HUES48 (cell line): ENCODE measurements at regions not wholly inside any gene's neighbourhood (a gene's known extent, or its start where the extent isn't known, plus 50 kb on each side); places are given as distances from the start of the nearest gene placed in this dataset.

Experiments used
- H3K27ac ChIP-seq: one replicate; pipeline ENCODE4 v1.7.0; 2013; ENCODE audit warnings: low read depth, low read length, inconsistent platforms
- H3K27me3 ChIP-seq: 2 replicates; pipeline ENCODE4 v1.6.1; 2013; ENCODE audit warnings: mild to moderate bottlenecking, low read length; ENCODE audit not compliant: control insufficient read depth, insufficient read depth
- H3K36me3 ChIP-seq: 2 replicates; pipeline ENCODE4 v1.6.1; 2013; ENCODE audit warnings: low read length; ENCODE audit not compliant: control insufficient read depth, insufficient read depth
- H3K4me1 ChIP-seq: 2 replicates; pipeline ENCODE4 v1.6.1; 2013; ENCODE audit warnings: mild to moderate bottlenecking, low read length; ENCODE audit not compliant: control insufficient read depth, insufficient read depth
- H3K4me3 ChIP-seq: 2 replicates; pipeline ENCODE4 v1.5.1; 2013; ENCODE audit warnings: mild to moderate bottlenecking, low read depth, low read length
- H3K9ac ChIP-seq: 2 replicates; pipeline ENCODE4 v1.6.1; 2013; ENCODE audit warnings: mild to moderate bottlenecking, low read depth, low read length, moderate library complexity
- H3K9me3 ChIP-seq: 2 replicates; pipeline ENCODE4 v1.6.1; 2013; ENCODE audit warnings: low read length; ENCODE audit not compliant: control insufficient read depth, insufficient read depth

- Histone ChIP-seq H3K27ac (no peak overlapping the region), H3K36me3 (no peaks in the 10 kb centered on the region), H3K4me3 (no peak overlapping the region), H3K9me3 (no peaks in the 10 kb centered on the region), H3K9ac (no peak overlapping the region), H3K27me3 (no peaks in the 10 kb centered on the region), H3K4me1 (peaks cover 8% of the 10 kb centered on the region)
Measured at GRCh38 chr15:94079459-94079858, 151.9 kb upstream of the MCTP2 start.

DNA sequence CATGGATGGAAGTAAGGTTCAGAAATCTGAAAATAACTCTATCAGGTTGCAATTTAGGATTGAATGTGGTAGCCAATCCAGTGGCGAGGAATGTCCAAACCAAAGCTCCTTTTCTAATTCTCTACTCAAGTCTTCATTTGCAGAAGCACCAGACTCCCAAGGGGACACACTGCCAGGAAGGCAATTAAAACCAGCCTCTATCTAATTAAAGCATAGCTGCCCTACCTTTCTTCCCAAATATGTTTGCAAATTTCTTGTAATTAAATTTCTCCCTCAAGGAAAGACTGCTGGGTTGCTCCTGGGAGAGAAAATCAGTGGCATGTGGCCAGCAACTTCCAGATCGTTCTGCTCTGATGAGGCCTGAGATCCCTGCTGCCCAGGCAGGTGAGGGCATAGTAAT is 153.4 kb upstream of the MCTP2 start:
- Histone ChIP-seq H3K27me3 (no peaks in the 10 kb centered on the region), H3K27ac (no peak overlapping the region), H3K4me1 (peaks cover 8% of the 10 kb centered on the region; the same call in 1 of the 2 replicates), H3K36me3 (no peaks in the 10 kb centered on the region), H3K4me3 (no peak overlapping the region), H3K9me3 (no peaks in the 10 kb centered on the region), H3K9ac (no peak overlapping the region)

GRCh38 chr15:94075349-94075748 is 156.0 kb upstream of the MCTP2 start:
- no peaks in the 10 kb centered on the region for H3K27me3 ChIP-seq

DNA sequence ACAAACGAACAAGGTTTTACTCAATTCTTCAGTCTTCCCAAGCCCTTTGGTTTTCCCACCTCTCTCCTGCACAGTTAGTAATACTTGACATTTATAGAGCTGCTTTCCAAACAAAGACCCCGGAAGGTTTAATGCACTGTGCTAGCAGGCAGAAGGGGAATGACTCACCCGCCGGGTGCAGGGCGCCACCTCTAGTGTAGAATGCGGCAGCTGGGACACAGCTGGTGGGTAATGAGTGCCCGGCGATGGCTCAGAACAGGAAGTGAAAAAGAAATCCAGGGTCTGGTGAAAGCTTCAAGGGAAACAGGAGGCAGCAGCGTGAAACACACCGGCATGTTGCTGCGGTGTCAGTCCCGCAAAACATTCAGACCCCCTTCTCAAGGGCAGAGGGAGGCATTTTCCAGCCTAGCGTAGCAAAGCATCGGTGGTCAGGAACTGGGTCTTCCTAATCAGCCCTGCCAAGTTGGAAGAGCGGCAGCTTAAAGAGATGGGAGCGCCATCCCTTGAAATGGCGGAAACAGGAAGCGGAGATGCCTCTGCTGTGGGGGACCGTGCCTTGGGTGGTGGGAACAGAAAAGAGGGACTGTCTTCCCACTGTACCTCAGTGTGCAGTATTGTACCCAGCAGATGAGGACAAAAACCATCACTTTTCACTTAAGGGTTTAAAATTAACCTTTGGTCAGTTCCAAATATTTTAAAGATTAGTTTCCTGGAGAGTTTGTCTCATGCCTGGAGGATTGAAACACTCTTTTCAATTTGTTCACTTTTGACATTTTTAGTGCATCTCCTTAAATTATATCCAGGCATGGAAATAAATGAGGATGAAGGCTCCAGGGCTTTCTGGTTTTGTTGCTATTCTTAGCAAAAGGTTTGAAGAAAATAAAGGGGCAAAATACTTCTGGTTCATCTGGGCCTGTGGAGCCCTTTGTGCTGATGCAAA is 160.7 kb upstream of the MCTP2 start:
- Histone ChIP-seq H3K27me3 (no peaks in the 10 kb centered on the region), H3K9ac (no peak overlapping the region), H3K36me3 (no peaks in the 10 kb centered on the region), H3K9me3 (no peaks in the 10 kb centered on the region), H3K4me1 (no peaks in the 10 kb centered on the region), H3K4me3 (no peak overlapping the region), H3K27ac (no peak overlapping the region)

More at GRCh38 chr15:94075349-94075748, 156.0 kb upstream of the MCTP2 start:
- Histone ChIP-seq H3K27ac (no peak overlapping the region), H3K36me3 (no peaks in the 10 kb centered on the region), H3K9ac (no peak overlapping the region), H3K4me3 (no peak overlapping the region), H3K9me3 (no peaks in the 10 kb centered on the region), H3K4me1 (peaks cover 3% of the 10 kb centered on the region; the same call in 1 of the 2 replicates)

DNA sequence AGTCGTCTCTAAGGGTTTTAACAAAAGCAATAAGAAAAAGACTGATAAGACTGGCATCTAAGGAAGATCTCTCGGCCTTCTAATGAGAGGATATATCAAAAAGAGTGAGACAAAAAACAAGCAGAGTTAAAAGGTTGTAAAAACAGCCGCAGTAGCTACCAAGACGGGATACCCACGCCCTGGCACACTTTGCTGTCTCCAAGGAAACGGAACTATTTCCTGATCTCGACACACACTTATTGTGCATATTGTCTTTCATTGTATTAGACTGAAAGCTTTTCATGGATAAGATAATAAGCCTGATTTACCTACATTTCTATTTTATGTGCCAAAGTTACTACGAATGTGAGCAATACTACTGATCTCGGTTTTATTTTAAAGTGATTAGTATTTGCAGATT is 161.5 kb upstream of the MCTP2 start:
- no peaks in the 10 kb centered on the region for H3K27me3 ChIP-seq
- H3K4me1 ChIP-seq, result no peaks in the 10 kb centered on the region
- no peak overlapping the region for H3K4me3 ChIP-seq
- H3K9ac ChIP-seq, result no peak overlapping the region
- H3K36me3 ChIP-seq, result no peaks in the 10 kb centered on the region
- H3K9me3 ChIP-seq, result no peaks in the 10 kb centered on the region
- H3K27ac ChIP-seq, result no peak overlapping the region

DNA sequence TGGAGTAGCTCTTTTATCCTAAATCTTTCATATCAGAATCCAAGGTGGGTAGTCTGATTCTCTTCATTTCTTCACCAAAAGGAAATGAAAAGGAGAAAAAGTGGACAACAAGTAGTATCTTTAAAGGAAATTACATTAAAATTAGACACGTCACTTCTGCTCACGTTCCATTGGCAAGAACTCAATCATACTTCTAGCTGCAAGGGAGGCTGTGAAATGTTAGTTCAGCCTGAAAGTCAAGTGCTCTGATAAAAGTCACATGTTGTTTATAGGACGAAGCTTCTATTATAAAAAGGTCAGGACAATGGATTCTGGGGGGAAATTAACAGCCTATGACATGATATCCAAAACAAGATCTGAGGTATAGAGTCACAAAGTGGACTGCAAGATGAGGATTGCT is 164.6 kb upstream of the MCTP2 start:
- no peak overlapping the region for H3K27ac ChIP-seq
- no peaks in the 10 kb centered on the region for H3K4me1 ChIP-seq
- no peaks in the 10 kb centered on the region for H3K27me3 ChIP-seq
- H3K4me3 ChIP-seq, result no peak overlapping the region
- no peaks in the 10 kb centered on the region for H3K36me3 ChIP-seq
- H3K9me3 ChIP-seq, result no peaks in the 10 kb centered on the region
- H3K9ac ChIP-seq, result no peak overlapping the region

DNA sequence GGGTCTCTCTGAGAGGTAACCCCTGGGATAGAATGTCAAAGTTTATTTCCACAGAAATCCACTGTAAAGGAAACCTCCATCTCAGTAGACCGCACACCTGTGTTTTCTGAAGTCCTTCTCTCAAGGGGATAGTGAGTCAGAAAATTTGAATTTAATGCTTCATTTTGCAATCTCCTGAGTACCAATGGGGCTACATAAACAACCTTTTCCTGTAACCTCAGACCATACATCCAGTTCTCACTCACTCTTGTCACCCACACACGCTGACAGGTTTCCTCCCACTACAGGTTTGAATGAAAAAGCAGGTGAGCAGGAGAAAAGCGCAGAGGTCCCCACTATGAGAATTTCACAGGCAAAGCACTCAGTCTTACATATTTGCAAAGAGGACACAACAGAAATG is 165.3 kb upstream of the MCTP2 start:
- H3K27me3 ChIP-seq, result no peaks in the 10 kb centered on the region
- H3K9ac ChIP-seq, result no peak overlapping the region
- no peaks in the 10 kb centered on the region for H3K36me3 ChIP-seq
- no peak overlapping the region for H3K27ac ChIP-seq
- no peak overlapping the region for H3K4me3 ChIP-seq
- H3K4me1 ChIP-seq, result no peaks in the 10 kb centered on the region
- H3K9me3 ChIP-seq, result no peaks in the 10 kb centered on the region

DNA sequence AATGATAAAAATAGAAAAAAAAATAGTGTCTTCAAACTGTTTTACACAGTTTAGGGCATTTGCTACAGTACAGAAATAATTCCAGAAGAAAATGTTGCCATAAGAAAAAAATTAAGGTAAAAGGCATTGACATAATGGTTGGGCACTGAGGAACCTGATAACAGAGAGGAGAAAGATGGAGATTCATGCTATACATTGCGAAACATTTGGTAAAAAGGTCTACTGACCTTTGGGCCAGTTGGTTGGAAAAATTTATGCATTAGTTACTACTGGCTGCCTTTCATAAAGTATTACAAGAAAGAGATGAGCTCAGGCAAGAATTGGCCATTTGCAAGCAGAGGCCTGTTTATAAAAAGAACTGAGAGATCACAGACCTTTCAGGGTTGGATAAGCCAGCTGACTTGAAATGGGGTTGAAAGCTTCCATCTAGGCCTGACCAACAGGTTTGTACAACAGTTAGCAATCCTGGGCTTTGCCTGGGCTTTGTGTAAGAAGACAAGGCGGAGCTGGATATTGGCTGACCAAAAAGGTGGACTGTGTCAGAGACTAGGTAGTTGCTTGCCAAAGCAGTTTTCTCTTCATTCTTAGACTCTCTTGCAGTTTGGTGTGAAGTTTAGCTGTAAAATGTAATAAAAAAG is 166.6 kb upstream of the MCTP2 start:
- Histone ChIP-seq H3K9me3 (no peaks in the 10 kb centered on the region), H3K27me3 (no peaks in the 10 kb centered on the region), H3K36me3 (no peaks in the 10 kb centered on the region), H3K9ac (no peak overlapping the region), H3K4me1 (no peaks in the 10 kb centered on the region), H3K27ac (no peak overlapping the region), H3K4me3 (no peak overlapping the region)

DNA sequence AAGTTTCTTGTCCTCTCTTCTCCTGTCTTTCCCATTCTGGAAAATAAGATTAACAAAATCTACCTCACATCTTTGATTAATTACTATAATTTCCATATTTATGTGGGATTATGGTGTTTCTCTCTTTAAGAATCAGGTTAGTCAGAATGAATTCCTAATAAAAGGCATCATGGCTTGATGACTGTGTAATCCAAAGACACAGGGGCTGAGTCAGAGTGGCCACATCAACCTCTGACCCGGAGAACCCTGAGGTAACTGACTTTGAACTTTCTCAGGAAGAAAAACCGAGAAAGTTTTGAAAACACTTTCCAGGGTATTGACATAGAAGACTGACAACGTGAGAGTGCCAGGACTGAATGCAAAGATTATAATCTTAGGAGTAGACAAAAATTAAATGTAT is 170.3 kb upstream of the MCTP2 start:
- H3K4me1 ChIP-seq, result no peaks in the 10 kb centered on the region
- H3K9ac ChIP-seq, result no peak overlapping the region
- H3K27ac ChIP-seq, result no peak overlapping the region
- no peak overlapping the region for H3K4me3 ChIP-seq
- H3K9me3 ChIP-seq, result no peaks in the 10 kb centered on the region
- H3K27me3 ChIP-seq, result no peaks in the 10 kb centered on the region
- H3K36me3 ChIP-seq, result no peaks in the 10 kb centered on the region

GRCh38 chr15:94059013-94059587 is 172.3 kb upstream of the MCTP2 start:
- H3K9ac ChIP-seq, result no peak overlapping the region

DNA sequence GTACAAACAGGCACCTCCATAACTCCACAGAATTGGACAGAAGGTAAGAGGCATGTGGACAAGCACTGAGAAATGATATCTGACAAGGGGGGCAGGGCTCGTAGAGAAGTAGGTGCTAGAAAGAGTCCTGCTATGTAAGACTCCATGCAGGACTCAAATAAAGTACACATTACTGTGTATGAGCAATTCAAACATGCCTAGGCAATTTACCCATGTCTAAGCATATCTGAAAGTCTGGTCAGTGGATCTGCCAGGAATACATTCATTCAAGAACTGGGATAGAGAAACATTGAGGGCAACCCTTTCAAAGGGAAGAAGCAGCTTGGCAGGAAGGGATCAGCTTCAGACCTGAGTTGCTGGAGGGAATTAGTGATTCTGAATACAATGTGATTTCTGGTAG is 174.1 kb upstream of the MCTP2 start:
- H3K9me3 ChIP-seq, result no peaks in the 10 kb centered on the region
- no peaks in the 10 kb centered on the region for H3K36me3 ChIP-seq
- no peak overlapping the region for H3K27ac ChIP-seq
- H3K27me3 ChIP-seq, result no peaks in the 10 kb centered on the region
- no peak overlapping the region for H3K9ac ChIP-seq
- no peak overlapping the region for H3K4me3 ChIP-seq
- no peaks in the 10 kb centered on the region for H3K4me1 ChIP-seq

More at GRCh38 chr15:94059013-94059587, 172.3 kb upstream of the MCTP2 start:
- no peaks in the 10 kb centered on the region for H3K27me3 ChIP-seq
- H3K4me3 ChIP-seq, result no peak overlapping the region
- H3K9me3 ChIP-seq, result no peaks in the 10 kb centered on the region
- no peaks in the 10 kb centered on the region for H3K4me1 ChIP-seq
- no peak overlapping the region for H3K27ac ChIP-seq
- no peaks in the 10 kb centered on the region for H3K36me3 ChIP-seq
